K562 (cell line): ENCODE measurements at regions not wholly inside any gene's neighbourhood (a gene's known extent, or its start where the extent isn't known, plus 50 kb on each side); places are given as distances from the start of the nearest gene placed in this dataset.

Experiments
- ATAC-seq: fragments of 200-7000 bp; cut with Tn5 transposase; 3 replicates; pipeline ENCODE4 v1.9.1; 2020; ENCODE audit warnings: moderate library complexity
- BruUV-seq: library from RNA; stranded (reverse); fragments of 400-500 nt; replicated peaks from 2 replicates; lab custom pipeline; 2021; lab: Mats Ljungman, UMichigan
- CTCF ChIA-PET: fragments of 300-600 bp; formaldehyde crosslinking; extraction: SDS; loops from one replicate; lab custom pipeline; 2021; ENCODE audit warnings: low intra/inter-chr PET ratio; lab: Yijun Ruan, JAX
- POLR2A ChIA-PET: fragments of 300-600, 350-650 bp; sonication (Branson Sonifier 250); formaldehyde crosslinking; extraction: SDS; loops from one replicate; lab custom pipeline; 2021; ENCODE audit warnings: antibody characterized with exemption, inconsistent platforms; lab: Yijun Ruan, JAX
- DNase-seq, 4 experiments: peaks; one replicate each; pipeline versions ENCODE4 v3.0.0 to v3.0.0-alpha.2; 2011 to 2018; ENCODE audit warnings: low spot score in 3 of 4, mixed read lengths in 3 of 4; ENCODE audit errors: extremely low read depth in 1 of 4
- FAIRE-seq: peaks from 2 replicates; lab custom pipeline; 2011; peaks lifted over from hg19 to GRCh38; lab: Jason Lieb, UNC
- H2AFZ ChIP-seq: 2 replicates; pipeline ENCODE4 v1.6.0; 2011; ENCODE audit warnings: low read depth, low read length, control low read depth, inconsistent platforms
- H3K27ac ChIP-seq: fragments of 200-600 bp; 3 replicates; pipeline ENCODE4 v1.8.0; 2011; ENCODE audit warnings: low read depth, mild to moderate bottlenecking, control low read depth, inconsistent platforms, low read length, moderate library complexity, mixed read lengths; ENCODE audit errors: extremely low read depth
- H3K27me3 ChIP-seq, 2 experiments: fragments of 300-600 bp in 1 of 2; 2 replicates in 1 of 2; 3 replicates in 1 of 2; pipeline versions ENCODE4 v1.6.0 to v1.8.0; 2011; ENCODE audit warnings: inconsistent platforms in 2 of 2, low read length in 2 of 2, mild to moderate bottlenecking in 1 of 2, mixed read lengths in 1 of 2, moderate library complexity in 1 of 2; ENCODE audit not compliant: control insufficient read depth in 2 of 2, insufficient read depth in 2 of 2
- H3K36me3 ChIP-seq: fragments of 300-600 bp; 3 replicates; pipeline ENCODE4 v1.8.0; 2011; ENCODE audit warnings: mild to moderate bottlenecking, low read length, inconsistent platforms; ENCODE audit not compliant: control insufficient read depth, insufficient read depth
- H3K4me1 ChIP-seq, 2 experiments: fragments of 200-600 bp in 1 of 2; replicated peaks in 1 of 2; 2 replicates in 1 of 2; 3 replicates in 1 of 2; pipeline versions ENCODE4 v1.5.1 to v1.8.0; 2011; ENCODE audit warnings: inconsistent platforms in 2 of 2, low read length in 2 of 2, mild to moderate bottlenecking in 1 of 2, mixed read lengths in 1 of 2, moderate library complexity in 1 of 2; ENCODE audit not compliant: control insufficient read depth in 2 of 2, insufficient read depth in 2 of 2
- H3K4me2 ChIP-seq: 2 replicates; pipeline ENCODE4 v1.6.1; 2011; ENCODE audit warnings: low read length, control low read depth, inconsistent platforms, mixed read lengths; ENCODE audit not compliant: insufficient read depth
- H3K4me3 ChIP-seq: fragments of 200-600 bp; sonication (generic), shearing (Covaris generic); 2 replicates; pipeline ENCODE4 v1.5.1; 2016; ENCODE audit warnings: control low read depth, inconsistent platforms
- H3K79me2 ChIP-seq: fragments of 200-600 bp; 3 replicates; pipeline ENCODE4 v1.8.0; 2011; ENCODE audit warnings: low read length, inconsistent platforms; ENCODE audit not compliant: control insufficient read depth, insufficient read depth
- H3K9ac ChIP-seq, 2 experiments: 2 replicates each; pipeline versions ENCODE4 v1.6.0 to v1.6.1; 2011; ENCODE audit warnings: low read depth in 2 of 2, low read length in 2 of 2, control low read depth in 1 of 2, inconsistent platforms in 1 of 2, mild to moderate bottlenecking in 1 of 2, mixed read lengths in 1 of 2; ENCODE audit not compliant: insufficient read depth in 1 of 2
- H3K9me1 ChIP-seq: one replicate; pipeline ENCODE4 v1.6.0; 2011; ENCODE audit warnings: inconsistent platforms, mild to moderate bottlenecking, low read length, moderate library complexity; ENCODE audit not compliant: control insufficient read depth, insufficient read depth
- H3K9me3 ChIP-seq: replicated peaks from 2 replicates; pipeline ENCODE4 v1.5.1; 2011; ENCODE audit warnings: low read depth, low read length, inconsistent platforms; ENCODE audit not compliant: control insufficient read depth, insufficient read depth
- H4K20me1 ChIP-seq: replicated peaks from 2 replicates; pipeline ENCODE4 v1.6.1; 2011; ENCODE audit warnings: low read length, inconsistent platforms, mixed read lengths; ENCODE audit not compliant: control insufficient read depth, insufficient read depth
- CREB1 ChIP-seq, 2 experiments: sonication (generic) in 1 of 2; formaldehyde crosslinking in 1 of 2; IDR thresholded peaks; 2 replicates each; pipeline versions ENCODE4 v1.6.1 to v1.8.0; 2012 to 2022; ENCODE audit warnings: inconsistent platforms in 1 of 2, mild to moderate bottlenecking in 1 of 2, missing genetic modification reagents in 1 of 2, moderate library complexity in 1 of 2
- IRF2 ChIP-seq: sonication (generic); formaldehyde crosslinking; IDR thresholded peaks from 2 replicates; pipeline ENCODE4 v1.8.1; 2022; ENCODE audit warnings: mild to moderate bottlenecking, missing genetic modification reagents
- JUNB ChIP-seq: fragments of 450-650 bp; formaldehyde crosslinking; conservative IDR thresholded peaks from 2 replicates; pipeline ENCODE4 v1.4.0; 2020; ENCODE audit warnings: mild to moderate bottlenecking
- MEF2A ChIP-seq: IDR thresholded peaks from 2 replicates; pipeline ENCODE4 v1.6.1; 2011; ENCODE audit warnings: low read depth, mild to moderate bottlenecking, low read length, moderate library complexity; ENCODE audit not compliant: control insufficient read depth
- NFE2L1 ChIP-seq: fragments of 450-650 bp; IDR thresholded peaks from 2 replicates; pipeline ENCODE4 v1.6.1; 2016; ENCODE audit warnings: missing genetic modification characterization, low read depth, mild to moderate bottlenecking, missing compliant biosample characterization, moderate library complexity, borderline replicate concordance
- TCFL5 ChIP-seq: fragments of 250-450 bp; sonication (Bioruptor Pico); conservative IDR thresholded peaks from 2 replicates; pipeline ENCODE4 v1.6.1; 2021; ENCODE audit warnings: mild to moderate bottlenecking, moderate library complexity, matching md5 sums
- ZEB2 ChIP-seq: fragments of 450-650 bp; IDR thresholded peaks from 2 replicates; pipeline ENCODE4 v1.6.1; 2016
- ZNF766 ChIP-seq: fragments of 200-800 bp; sonication (Bioruptor generic); conservative IDR thresholded peaks from 2 replicates; pipeline ENCODE4 v1.6.1; 2016; ENCODE audit warnings: missing genetic modification characterization, missing compliant biosample characterization
- WGBS: fragments of 100-300 bp; shearing (Covaris generic); methylation state at CpG from one replicate; pipeline ENCODE4 v1.1.6; 2016; ENCODE audit warnings: low coverage, mixed read lengths; ENCODE audit not compliant: insufficient coverage; ENCODE audit errors: missing lambda C conversion rate; 5-methylcytosine and 5-hydroxymethylcytosine counted together
- in situ Hi-C: fragments of 300-500 bp; cut with MboI; formaldehyde crosslinking; loops from 4 replicates; pipeline ENCODE4 v1.15.0; 2018; ENCODE audit warnings: inconsistent platforms, mixed read lengths
- intact Hi-C: fragments of 100-400 bp; cut with micrococcal nuclease; formaldehyde crosslinking; loops from 2 replicates; pipeline ENCODE4 v1.14.2; 2022
- TF ChIP-seq, protein P1 (sequence below), 2 experiments: IDR thresholded peaks; 2 replicates each; pipeline ENCODE4 v1.6.1; 2011; ENCODE audit warnings: borderline replicate concordance in 1 of 2, control low read depth in 1 of 2, low read depth in 1 of 2, low read length in 1 of 2, mild to moderate bottlenecking in 1 of 2, mixed read lengths in 1 of 2, moderate library complexity in 1 of 2; ENCODE audit not compliant: insufficient read depth in 1 of 2, insufficient read length in 1 of 2, poor library complexity in 1 of 2, severe bottlenecking in 1 of 2; ENCODE audit errors: extremely low read depth in 1 of 2
- TF ChIP-seq, protein P2 (sequence below): fragments of 250-450 bp; sonication (Bioruptor Pico); IDR thresholded peaks from 2 replicates; pipeline ENCODE4 v1.5.0; 2021
- TF ChIP-seq, protein P3 (sequence below): fragments of 450-650 bp; formaldehyde crosslinking; IDR thresholded peaks from 2 replicates; pipeline ENCODE4 v1.4.0; 2020; ENCODE audit warnings: mild to moderate bottlenecking, moderate library complexity
- TF ChIP-seq, protein P4 (sequence below): fragments of 450-650 bp; formaldehyde crosslinking; conservative IDR thresholded peaks from 2 replicates; pipeline ENCODE4 v1.4.0; 2022; ENCODE audit warnings: mild to moderate bottlenecking, missing genetic modification characterization
- TF ChIP-seq, protein P5 (sequence below): fragments of 250-450 bp; sonication (Bioruptor Pico); IDR thresholded peaks from 2 replicates; pipeline ENCODE4 v1.8.0; 2022; ENCODE audit warnings: moderate library complexity, mild to moderate bottlenecking, inconsistent platforms
- TF ChIP-seq, protein P6 (sequence below): fragments of 200-400 bp; formaldehyde crosslinking; IDR thresholded peaks from 2 replicates; pipeline ENCODE4 v1.6.1; 2017; ENCODE audit warnings: mild to moderate bottlenecking, low read depth, low read length, moderate library complexity

DNA sequence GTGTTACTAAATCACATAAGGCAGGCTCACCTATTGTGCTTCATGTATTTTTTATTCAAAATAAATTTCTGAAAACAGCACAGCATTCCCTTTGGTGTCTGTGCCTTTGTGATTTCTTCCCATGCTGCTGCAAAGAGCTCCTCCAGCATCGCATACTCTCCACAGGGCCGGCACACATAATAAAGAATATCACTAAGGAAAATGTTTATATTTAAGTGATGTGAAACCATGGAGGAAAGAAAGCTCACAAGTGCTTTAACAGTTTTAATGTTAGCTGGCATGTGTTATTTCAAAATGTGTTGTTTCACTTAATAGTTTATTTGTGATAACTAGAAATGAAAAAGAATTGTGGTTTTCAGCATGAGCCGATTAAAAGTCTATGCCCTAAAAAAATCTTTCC, 241.3 kb upstream of the ANO3 start:
- no peaks in the 10 kb centered on the region for H3K27me3 ChIP-seq
- intact Hi-C loops = no loop called here
- no peaks in the 10 kb centered on the region for H3K36me3 ChIP-seq
- no peak overlapping the region for H3K9ac ChIP-seq
- H3K4me1 ChIP-seq = no peaks in the 10 kb centered on the region
- H2AFZ ChIP-seq = no peak overlapping the region
- no peak for ATAC-seq
- H3K9me1 ChIP-seq = no peaks in the 10 kb centered on the region
- H3K79me2 ChIP-seq = no peaks in the 10 kb centered on the region
- no TSS peak for BruUV-seq
- 3% methylated on average over 3 of the region's 3 CpGs for WGBS
- H3K27ac ChIP-seq = no peak overlapping the region
- CTCF ChIA-PET = no interaction called here
- no peaks in the 10 kb centered on the region for H4K20me1 ChIP-seq
- POLR2A ChIA-PET = no interaction called here
- in situ Hi-C loops = no loop called here
- FAIRE-seq = no peak
- DNase-seq = no peak
- no peak overlapping the region for H3K4me3 ChIP-seq
- no peaks in the 10 kb centered on the region for H3K9me3 ChIP-seq
- no peak overlapping the region for H3K4me2 ChIP-seq
- TF ChIP-seq ZEB2 = no peak
- TF ChIP-seq, protein P1, sequence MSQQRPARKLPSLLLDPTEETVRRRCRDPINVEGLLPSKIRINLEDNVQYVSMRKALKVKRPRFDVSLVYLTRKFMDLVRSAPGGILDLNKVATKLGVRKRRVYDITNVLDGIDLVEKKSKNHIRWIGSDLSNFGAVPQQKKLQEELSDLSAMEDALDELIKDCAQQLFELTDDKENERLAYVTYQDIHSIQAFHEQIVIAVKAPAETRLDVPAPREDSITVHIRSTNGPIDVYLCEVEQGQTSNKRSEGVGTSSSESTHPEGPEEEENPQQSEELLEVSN (IDR thresholded peaks at IDR 0.05; ENCODE audit: borderline replicate concordance in 1 of 2, extremely low read depth in 1 of 2, insufficient read depth in 1 of 2, insufficient read length in 1 of 2, low read depth in 1 of 2, low read length in 1 of 2, poor library complexity in 1 of 2, severe bottlenecking in 1 of 2) = no peak
- no peak for TF ChIP-seq TCFL5
- TF ChIP-seq JUNB = no peak
- TF ChIP-seq, protein P2, sequence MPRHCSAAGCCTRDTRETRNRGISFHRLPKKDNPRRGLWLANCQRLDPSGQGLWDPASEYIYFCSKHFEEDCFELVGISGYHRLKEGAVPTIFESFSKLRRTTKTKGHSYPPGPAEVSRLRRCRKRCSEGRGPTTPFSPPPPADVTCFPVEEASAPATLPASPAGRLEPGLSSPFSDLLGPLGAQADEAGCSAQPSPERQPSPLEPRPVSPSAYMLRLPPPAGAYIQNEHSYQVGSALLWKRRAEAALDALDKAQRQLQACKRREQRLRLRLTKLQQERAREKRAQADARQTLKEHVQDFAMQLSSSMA = no peak
- TF ChIP-seq ZNF766 (CRISPR knock-in tag) = no peak
- TF ChIP-seq, protein P3, sequence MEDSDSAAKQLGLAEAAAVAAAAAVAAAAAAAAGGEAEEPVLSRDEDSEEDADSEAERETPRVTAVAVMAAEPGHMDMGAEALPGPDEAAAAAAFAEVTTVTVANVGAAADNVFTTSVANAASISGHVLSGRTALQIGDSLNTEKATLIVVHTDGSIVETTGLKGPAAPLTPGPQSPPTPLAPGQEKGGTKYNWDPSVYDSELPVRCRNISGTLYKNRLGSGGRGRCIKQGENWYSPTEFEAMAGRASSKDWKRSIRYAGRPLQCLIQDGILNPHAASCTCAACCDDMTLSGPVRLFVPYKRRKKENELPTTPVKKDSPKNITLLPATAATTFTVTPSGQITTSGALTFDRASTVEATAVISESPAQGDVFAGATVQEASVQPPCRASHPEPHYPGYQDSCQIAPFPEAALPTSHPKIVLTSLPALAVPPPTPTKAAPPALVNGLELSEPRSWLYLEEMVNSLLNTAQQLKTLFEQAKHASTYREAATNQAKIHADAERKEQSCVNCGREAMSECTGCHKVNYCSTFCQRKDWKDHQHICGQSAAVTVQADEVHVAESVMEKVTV = no peak
- no peak for TF ChIP-seq IRF2
- TF ChIP-seq, protein P4, sequence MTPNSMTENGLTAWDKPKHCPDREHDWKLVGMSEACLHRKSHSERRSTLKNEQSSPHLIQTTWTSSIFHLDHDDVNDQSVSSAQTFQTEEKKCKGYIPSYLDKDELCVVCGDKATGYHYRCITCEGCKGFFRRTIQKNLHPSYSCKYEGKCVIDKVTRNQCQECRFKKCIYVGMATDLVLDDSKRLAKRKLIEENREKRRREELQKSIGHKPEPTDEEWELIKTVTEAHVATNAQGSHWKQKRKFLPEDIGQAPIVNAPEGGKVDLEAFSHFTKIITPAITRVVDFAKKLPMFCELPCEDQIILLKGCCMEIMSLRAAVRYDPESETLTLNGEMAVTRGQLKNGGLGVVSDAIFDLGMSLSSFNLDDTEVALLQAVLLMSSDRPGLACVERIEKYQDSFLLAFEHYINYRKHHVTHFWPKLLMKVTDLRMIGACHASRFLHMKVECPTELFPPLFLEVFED (CRISPR knock-in tag) = no peak
- no peak for TF ChIP-seq MEF2A
- no peak for TF ChIP-seq NFE2L1 (tag)
- TF ChIP-seq, protein P5, sequence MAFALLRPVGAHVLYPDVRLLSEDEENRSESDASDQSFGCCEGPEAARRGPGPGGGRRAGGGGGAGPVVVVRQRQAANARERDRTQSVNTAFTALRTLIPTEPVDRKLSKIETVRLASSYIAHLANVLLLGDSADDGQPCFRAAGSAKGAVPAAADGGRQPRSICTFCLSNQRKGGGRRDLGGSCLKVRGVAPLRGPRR (CRISPR knock-in tag) = no peak
- TF ChIP-seq, protein P6, sequence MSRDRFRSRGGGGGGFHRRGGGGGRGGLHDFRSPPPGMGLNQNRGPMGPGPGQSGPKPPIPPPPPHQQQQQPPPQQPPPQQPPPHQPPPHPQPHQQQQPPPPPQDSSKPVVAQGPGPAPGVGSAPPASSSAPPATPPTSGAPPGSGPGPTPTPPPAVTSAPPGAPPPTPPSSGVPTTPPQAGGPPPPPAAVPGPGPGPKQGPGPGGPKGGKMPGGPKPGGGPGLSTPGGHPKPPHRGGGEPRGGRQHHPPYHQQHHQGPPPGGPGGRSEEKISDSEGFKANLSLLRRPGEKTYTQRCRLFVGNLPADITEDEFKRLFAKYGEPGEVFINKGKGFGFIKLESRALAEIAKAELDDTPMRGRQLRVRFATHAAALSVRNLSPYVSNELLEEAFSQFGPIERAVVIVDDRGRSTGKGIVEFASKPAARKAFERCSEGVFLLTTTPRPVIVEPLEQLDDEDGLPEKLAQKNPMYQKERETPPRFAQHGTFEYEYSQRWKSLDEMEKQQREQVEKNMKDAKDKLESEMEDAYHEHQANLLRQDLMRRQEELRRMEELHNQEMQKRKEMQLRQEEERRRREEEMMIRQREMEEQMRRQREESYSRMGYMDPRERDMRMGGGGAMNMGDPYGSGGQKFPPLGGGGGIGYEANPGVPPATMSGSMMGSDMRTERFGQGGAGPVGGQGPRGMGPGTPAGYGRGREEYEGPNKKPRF = no peak
- no peak for TF ChIP-seq CREB1 (IDR thresholded peaks at IDR 0.05)
- TF ChIP-seq CREB1 (CRISPR knock-in tag; IDR thresholded peaks at IDR 0.05) = no peak
